ENCODE measurements at regions not wholly inside any gene's neighbourhood (a gene's known extent, or its start where the extent isn't known, plus 50 kb on each side); places are given as distances from the start of the nearest gene placed in this dataset.

- DNase-seq (ENCODE audit: low read depth in 2 of 3, low spot score in 2 of 3): no peak
Measured at GRCh38 chr3:82050382-82050781, 288.9 kb upstream of the GBE1 start.

- no peak for DNase-seq (ENCODE audit: low read depth in 2 of 3, low spot score in 2 of 3)
Measured at GRCh38 chr3:82048711-82049110, 287.3 kb upstream of the GBE1 start.

- DNase-seq (ENCODE audit: low read depth in 2 of 3, low spot score in 2 of 3): no peak
Measured at GRCh38 chr3:82044930-82045705, 283.7 kb upstream of the GBE1 start.

- no peak for DNase-seq (ENCODE audit: low read depth in 2 of 3, low spot score in 2 of 3)
Measured at GRCh38 chr3:82038556-82038955, 277.1 kb upstream of the GBE1 start.

- no peak for DNase-seq (ENCODE audit: low read depth in 2 of 3, low spot score in 2 of 3)
Measured at GRCh38 chr3:82033186-82033585, 271.7 kb upstream of the GBE1 start.

- DNase-seq (ENCODE audit: low read depth in 2 of 3, low spot score in 2 of 3): no peak
Measured at GRCh38 chr3:82031596-82031995, 270.2 kb upstream of the GBE1 start.

- no peak for DNase-seq (ENCODE audit: low read depth in 2 of 3, low spot score in 2 of 3)
Measured at GRCh38 chr3:82030916-82031315, 269.5 kb upstream of the GBE1 start.

GRCh38 chr3:82022836-82023235, 261.4 kb upstream of the GBE1 start:
- DNase-seq (ENCODE audit: low read depth in 2 of 3, low spot score in 2 of 3): no peak

GRCh38 chr3:82020282-82020681, 258.8 kb upstream of the GBE1 start:
- DNase-seq (ENCODE audit: low read depth in 2 of 3, low spot score in 2 of 3): no peak

GRCh38 chr3:82015241-82015640, 253.8 kb upstream of the GBE1 start:
- no peak for DNase-seq (ENCODE audit: low read depth in 2 of 3, low spot score in 2 of 3)

GRCh38 chr3:82012775-82013174, 251.3 kb upstream of the GBE1 start:
- no peak for DNase-seq (ENCODE audit: low read depth in 2 of 3, low spot score in 2 of 3)

- no peak for DNase-seq (ENCODE audit: low read depth in 2 of 3, low spot score in 2 of 3)
Measured at GRCh38 chr3:82011336-82011735, 249.9 kb upstream of the GBE1 start.

GRCh38 chr3:82005266-82005665, 243.8 kb upstream of the GBE1 start:
- no peak for DNase-seq (ENCODE audit: low read depth in 2 of 3, low spot score in 2 of 3)

- DNase-seq (ENCODE audit: low read depth in 2 of 3, low spot score in 2 of 3): no peak
Measured at GRCh38 chr3:82004266-82004665, 242.8 kb upstream of the GBE1 start.

- no peak for DNase-seq (ENCODE audit: low read depth in 2 of 3, low spot score in 2 of 3)
Measured at GRCh38 chr3:82002986-82003642, 241.7 kb upstream of the GBE1 start.

- DNase-seq (ENCODE audit: low read depth in 2 of 3, low spot score in 2 of 3): no peak
Measured at GRCh38 chr3:82002491-82002890, 241.0 kb upstream of the GBE1 start.

GRCh38 chr3:82001276-82001923, 240.0 kb upstream of the GBE1 start:
- DNase-seq (ENCODE audit: low read depth in 2 of 3, low spot score in 2 of 3): no peak

- DNase-seq (ENCODE audit: low read depth in 2 of 3, low spot score in 2 of 3): no peak
Measured at GRCh38 chr3:82000773-82001172, 239.3 kb upstream of the GBE1 start.

- no peak for DNase-seq (ENCODE audit: low read depth in 2 of 3, low spot score in 2 of 3)
Measured at GRCh38 chr3:82000350-82000749, 238.9 kb upstream of the GBE1 start.

- no peak for DNase-seq (ENCODE audit: low read depth in 2 of 3, low spot score in 2 of 3)
Measured at GRCh38 chr3:81998907-81999306, 237.5 kb upstream of the GBE1 start.

GRCh38 chr3:81998139-81998755, 236.8 kb upstream of the GBE1 start:
- no peak for DNase-seq (ENCODE audit: low read depth in 2 of 3, low spot score in 2 of 3)

GRCh38 chr3:81997390-81997789, 235.9 kb upstream of the GBE1 start:
- DNase-seq (ENCODE audit: low read depth in 2 of 3, low spot score in 2 of 3): no peak
